NCI-H1417 (cell line): ENCODE measurements at regions not wholly inside any gene's neighbourhood (a gene's known extent, or its start where the extent isn't known, plus 50 kb on each side); places are given as distances from the start of the nearest gene placed in this dataset.

Source experiments
- DNase-seq, 3 experiments: peaks; one replicate each; lab custom pipeline; 2025; lab: John Stamatoyannopoulos, UW

DNA sequence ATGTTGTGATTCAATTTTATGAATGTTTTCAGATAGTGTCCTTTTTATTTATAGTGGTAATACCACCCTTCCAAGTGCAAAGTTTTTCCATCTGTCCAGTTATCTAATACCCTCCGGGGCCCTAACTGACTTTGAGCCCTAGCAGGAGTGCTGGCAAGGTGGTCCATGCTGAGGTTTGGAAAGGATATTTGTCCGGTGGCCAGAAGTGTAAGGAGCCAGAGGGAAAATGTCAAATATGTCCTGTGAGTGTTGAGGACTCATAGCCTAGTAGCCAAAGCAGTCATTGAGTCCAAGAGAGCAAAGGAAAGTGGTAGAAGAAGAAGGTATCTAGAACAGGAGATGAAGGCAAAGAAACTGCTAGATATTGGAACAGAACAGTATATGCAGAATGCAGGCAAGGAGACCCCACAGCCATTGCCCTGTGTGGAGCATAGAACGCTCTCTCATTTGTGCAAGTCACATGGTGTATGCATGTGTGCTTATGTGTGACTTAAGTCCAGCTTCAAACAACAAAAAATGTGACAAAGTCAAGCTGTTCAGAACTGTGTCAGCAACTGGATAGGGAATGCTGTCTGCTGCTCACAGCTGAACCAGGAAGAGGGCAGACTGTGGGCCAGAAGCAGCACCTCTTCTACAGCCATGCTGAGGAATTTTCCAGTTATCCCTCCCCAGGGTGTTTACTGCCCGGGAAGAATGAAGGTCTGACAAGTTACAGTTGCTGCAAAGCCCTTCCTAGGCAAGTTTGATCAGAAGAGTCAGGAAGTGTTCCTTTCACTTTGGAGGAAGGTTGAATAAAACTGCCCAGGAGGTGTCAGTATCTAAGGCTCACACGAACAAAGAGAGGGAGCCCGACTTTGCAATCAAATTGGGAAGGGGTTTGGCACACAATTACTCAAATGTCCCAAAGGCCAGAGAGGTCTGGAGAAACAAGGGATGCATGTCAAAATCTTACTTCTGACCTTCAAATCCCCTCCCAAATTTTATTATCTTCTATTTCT is 463.3 kb upstream of the DMAC1 start:
- no peak for DNase-seq

DNA sequence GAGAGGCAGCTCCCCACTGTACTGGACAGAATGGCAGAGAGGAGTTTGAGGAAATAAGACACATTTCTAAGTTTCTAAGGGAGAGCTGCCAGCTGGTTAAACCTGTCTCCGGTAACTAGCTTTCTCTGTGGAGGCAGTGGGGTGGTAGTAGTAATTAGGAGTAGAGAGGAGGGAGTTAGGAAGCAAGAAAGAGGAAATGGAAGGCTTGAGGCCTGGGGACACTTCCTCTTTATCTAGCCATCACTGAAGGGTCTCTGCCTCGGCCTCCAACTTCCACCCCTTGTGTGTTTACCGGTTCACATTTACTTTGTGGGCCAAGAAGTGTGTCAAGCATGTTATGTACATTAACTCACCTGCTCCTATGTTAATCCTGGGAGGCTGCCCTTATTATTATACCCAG is 462.2 kb upstream of the DMAC1 start:
- no peak for DNase-seq

DNA sequence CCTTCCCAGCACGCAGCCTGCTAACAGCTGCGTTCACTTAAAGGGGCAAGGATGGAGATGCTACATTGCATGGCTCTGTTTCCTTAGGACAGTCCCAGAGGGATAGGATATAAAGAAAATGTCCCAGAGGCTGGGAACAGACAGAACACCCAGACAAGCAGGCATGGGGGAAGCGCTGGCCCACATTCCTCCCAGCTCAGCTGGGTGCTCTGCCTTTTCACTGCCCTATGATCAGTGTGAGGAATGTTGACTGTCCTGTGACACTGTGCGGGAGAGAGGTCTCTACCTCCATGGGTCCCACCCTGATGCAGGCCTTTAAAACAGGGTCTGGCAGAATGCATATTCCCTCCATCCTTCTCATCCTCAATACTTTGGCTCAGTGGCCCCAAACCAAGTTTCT is 459.4 kb upstream of the DMAC1 start:
- DNase-seq, result no peak

- DNase-seq, result no peak
Observed at GRCh38 chr9:8256880-8257279, 457.3 kb upstream of the DMAC1 start.

GRCh38 chr9:8255850-8256249 is 456.3 kb upstream of the DMAC1 start:
- DNase-seq, result no peak

DNA sequence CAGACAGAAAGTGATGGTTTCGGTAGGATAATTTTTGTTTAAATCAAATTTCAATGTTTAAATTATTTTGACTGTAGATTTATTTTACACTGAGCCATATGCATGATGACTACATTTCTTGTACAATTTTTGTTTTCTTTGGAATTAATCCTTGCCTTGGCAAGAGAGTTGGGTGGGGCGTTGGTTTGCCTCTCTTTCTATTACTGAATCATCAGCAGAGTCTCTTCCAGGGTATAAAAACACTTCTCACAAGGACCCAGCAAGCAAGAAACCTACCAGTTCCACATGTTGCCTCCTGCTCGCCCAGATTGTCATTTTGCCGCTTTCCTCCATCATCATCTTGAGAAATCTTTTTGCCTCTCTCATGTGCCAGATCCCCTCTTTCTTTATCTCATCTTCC is 455.0 kb upstream of the DMAC1 start:
- DNase-seq, result no peak

- peak in 1 of 3 experiments; percentile 9 for DNase-seq
Observed at GRCh38 chr9:8252445-8252844, 452.9 kb upstream of the DMAC1 start.

GRCh38 chr9:8251566-8251965 is 452.0 kb upstream of the DMAC1 start:
- DNase-seq, result peak in 2 of 3 experiments; percentile 1 to 11

GRCh38 chr9:8244505-8245092 is 445.0 kb upstream of the DMAC1 start:
- peak in 1 of 3 experiments; percentile 1 for DNase-seq

- no peak for DNase-seq
Observed at GRCh38 chr9:8241201-8241600, 441.6 kb upstream of the DMAC1 start.

- no peak for DNase-seq
Observed at GRCh38 chr9:8237096-8237495, 437.5 kb upstream of the DMAC1 start.

- no peak for DNase-seq
Observed at GRCh38 chr9:8235489-8235888, 435.9 kb upstream of the DMAC1 start.

- DNase-seq, result no peak
Observed at GRCh38 chr9:8234316-8234715, 434.7 kb upstream of the DMAC1 start.

DNA sequence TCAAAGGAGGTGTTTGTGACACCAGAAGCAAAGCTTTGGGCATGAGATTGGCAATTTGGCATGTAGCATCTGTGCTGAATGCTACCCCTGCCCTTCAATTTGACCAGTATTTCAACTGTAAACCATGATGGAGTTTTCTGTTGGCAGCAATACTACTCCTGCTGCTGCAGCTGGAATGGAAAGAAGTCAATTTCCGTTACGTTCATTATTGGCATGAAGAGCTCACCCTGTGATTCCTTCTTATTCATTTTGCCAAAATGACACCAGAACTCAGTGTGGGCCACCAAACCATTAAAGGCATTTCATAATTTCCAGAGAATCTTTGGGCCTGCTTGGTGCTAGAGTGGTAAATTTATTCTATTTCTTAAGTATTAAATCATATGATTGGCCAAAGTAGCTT is 433.1 kb upstream of the DMAC1 start:
- DNase-seq, result no peak

- no peak for DNase-seq
Observed at GRCh38 chr9:8229226-8229625, 429.6 kb upstream of the DMAC1 start.

DNA sequence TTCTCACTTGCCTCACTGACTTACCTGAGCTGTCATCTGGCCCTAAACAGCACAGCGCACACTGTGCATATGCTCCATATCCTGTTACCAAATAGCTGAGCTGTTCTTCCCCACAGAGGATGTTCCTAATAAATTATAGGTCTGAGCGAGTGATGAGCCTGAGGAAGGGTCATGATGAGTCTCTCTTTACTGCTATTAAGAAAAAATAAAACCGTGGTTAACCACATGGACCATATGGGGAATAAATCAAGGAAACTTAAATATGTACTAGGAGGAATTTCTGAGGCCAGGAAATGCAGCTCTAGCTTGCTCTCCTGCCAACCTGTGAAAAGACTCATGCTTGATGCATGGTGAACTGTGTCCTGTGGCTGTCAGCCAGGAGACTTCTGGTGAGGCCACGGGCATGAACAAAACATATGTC is 424.8 kb upstream of the DMAC1 start:
- DNase-seq, result no peak

- no peak for DNase-seq
Observed at GRCh38 chr9:8223861-8224260, 424.3 kb upstream of the DMAC1 start.

DNA sequence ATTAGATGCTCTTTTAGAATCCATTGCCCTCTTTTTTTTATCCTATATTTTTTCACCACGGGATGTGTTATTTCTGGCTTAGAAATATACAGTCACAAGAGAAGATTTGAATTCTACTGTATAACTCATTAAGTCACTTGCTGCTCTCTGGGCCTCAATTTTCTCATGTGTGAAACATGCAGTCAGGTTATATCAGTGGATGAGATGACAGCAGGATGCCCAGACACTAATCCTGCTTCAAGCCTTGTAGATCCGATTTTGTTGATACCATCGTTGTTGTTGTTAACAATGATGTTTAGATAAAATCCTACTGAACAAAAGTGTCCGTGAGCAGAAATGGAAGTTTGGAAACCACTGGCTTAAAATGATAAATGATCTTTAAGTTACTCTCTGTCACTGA is 421.9 kb upstream of the DMAC1 start:
- no peak for DNase-seq

DNA sequence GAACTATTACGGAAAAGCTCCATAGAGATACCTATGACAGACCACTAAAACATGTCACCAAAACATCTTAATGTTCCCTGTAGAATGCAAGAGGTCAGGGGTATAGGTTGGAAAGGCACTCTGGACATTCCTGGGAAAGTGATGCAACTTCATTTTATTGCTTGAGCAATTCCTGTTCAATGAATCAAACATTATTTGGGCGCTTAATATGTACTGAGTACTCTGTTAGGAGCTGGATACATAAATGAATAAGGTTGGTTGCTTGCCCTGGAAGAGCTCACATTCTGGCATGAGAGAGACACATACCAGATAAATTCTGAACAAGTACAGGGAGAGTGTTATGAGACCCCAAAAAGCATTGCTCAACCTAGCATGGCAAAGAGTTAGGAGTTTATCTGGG is 408.9 kb upstream of the DMAC1 start:
- no peak for DNase-seq

GRCh38 chr9:8207596-8207995 is 408.0 kb upstream of the DMAC1 start:
- DNase-seq, result no peak

- no peak for DNase-seq
Observed at GRCh38 chr9:8206720-8207119, 407.1 kb upstream of the DMAC1 start.

DNA sequence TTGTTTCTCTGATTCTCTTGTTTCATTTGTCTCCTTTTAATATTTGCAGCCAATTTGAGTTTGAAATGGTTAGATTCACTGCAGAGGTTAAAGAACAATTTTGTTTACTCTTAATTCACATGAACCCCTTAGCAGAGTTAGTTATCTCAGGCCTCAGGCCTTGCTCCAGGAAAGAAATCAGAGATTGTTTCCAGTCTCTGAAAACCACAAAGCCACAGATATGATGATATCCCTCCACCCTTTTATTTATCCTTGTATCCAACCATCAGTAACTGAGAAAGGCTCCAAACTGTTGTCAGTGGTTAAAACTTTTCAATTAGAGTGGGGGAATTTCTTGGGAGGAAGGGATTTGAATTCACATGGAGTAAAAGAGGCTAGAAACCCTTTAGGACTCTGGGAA is 406.0 kb upstream of the DMAC1 start:
- DNase-seq, result no peak

DNA sequence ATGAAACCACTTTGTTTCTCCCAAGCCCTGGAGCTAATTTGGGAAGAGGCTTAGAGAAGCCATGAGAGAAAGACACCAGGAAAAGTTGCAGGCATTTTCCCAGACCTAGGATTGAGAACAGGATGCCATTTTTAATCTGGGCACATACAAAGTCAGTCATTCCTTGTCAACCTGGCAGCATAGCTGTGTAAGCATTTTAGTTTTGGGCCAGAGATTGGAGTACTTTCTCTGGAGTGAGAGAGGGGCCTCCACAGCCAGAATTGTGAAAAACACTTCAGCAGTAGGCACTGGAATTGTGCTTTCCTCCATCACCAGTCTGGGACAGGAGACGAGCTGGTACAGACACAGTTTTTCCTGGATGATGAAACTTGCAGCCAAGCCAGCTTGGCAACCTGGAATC is 390.3 kb upstream of the DMAC1 start:
- no peak for DNase-seq
